GM23338 (cell line): ENCODE measurements at regions not wholly inside any gene's neighbourhood (a gene's known extent, or its start where the extent isn't known, plus 50 kb on each side); places are given as distances from the start of the nearest gene placed in this dataset.

Experiments used
- ATAC-seq: fragments of 200-7000 bp; cut with Tn5 transposase; 3 replicates; pipeline ENCODE4 v1.9.1; 2020
- DNase-seq: peaks from one replicate; pipeline ENCODE4 v3.0.0-alpha.2; 2015; ENCODE audit warnings: low spot score
- H2AFZ ChIP-seq: fragments of 200-600 bp; sonication (generic); 2 replicates; pipeline ENCODE4 v1.8.0; 2016; ENCODE audit warnings: antibody characterized with exemption, mild to moderate bottlenecking, moderate library complexity
- H3F3A ChIP-seq: fragments of 200-600 bp; sonication (generic); replicated peaks from 2 replicates; pipeline ENCODE4 v1.8.0; 2017; ENCODE audit warnings: antibody characterized with exemption, mixed run types, low read depth
- H3K27ac ChIP-seq: fragments of 200-600 bp; sonication (generic); 2 replicates; pipeline ENCODE4 v1.6.1; 2016; ENCODE audit warnings: low read depth
- H3K27me3 ChIP-seq: fragments of 200-600 bp; sonication (generic); 2 replicates; pipeline ENCODE4 v1.8.0; 2016; ENCODE audit warnings: mild to moderate bottlenecking, mixed run types, moderate library complexity; ENCODE audit not compliant: insufficient read depth
- H3K36me3 ChIP-seq: fragments of 200-600 bp; sonication (generic); 2 replicates; pipeline ENCODE4 v1.8.0; 2016; ENCODE audit warnings: mild to moderate bottlenecking; ENCODE audit not compliant: insufficient read depth
- H3K4me1 ChIP-seq: fragments of 200-600 bp; sonication (generic); 2 replicates; pipeline ENCODE4 v1.8.0; 2016; ENCODE audit warnings: mild to moderate bottlenecking, moderate library complexity; ENCODE audit not compliant: insufficient read depth
- H3K4me2 ChIP-seq: fragments of 200-600 bp; sonication (generic); 2 replicates; pipeline ENCODE4 v1.7.1; 2017; ENCODE audit warnings: mixed run types
- H3K4me3 ChIP-seq: fragments of 200-600 bp; sonication (generic); 2 replicates; pipeline ENCODE4 v1.6.1; 2016; ENCODE audit warnings: mixed run types
- H3K79me2 ChIP-seq: fragments of 200-600 bp; sonication (generic); replicated peaks from 2 replicates; pipeline ENCODE4 v1.8.0; 2017; ENCODE audit warnings: mild to moderate bottlenecking; ENCODE audit not compliant: insufficient read depth
- H3K9me2 ChIP-seq: fragments of 200-600 bp; sonication (generic); 2 replicates; pipeline ENCODE4 v1.8.0; 2017; ENCODE audit not compliant: insufficient read depth
- H4K20me1 ChIP-seq: fragments of 200-600 bp; sonication (generic); replicated peaks from 2 replicates; pipeline ENCODE4 v1.8.0; 2017; ENCODE audit warnings: mild to moderate bottlenecking; ENCODE audit not compliant: insufficient read depth
- H3K27ac Mint-ChIP-seq: 2 replicates; pipeline ENCODE4 v1.8.0; 2020; ENCODE audit warnings: inconsistent platforms, mild to moderate bottlenecking, moderate library complexity, mixed read lengths
- H3K27me3 Mint-ChIP-seq: 3 replicates; pipeline ENCODE4 v1.8.0; 2022; ENCODE audit warnings: low read depth, mild to moderate bottlenecking, moderate library complexity, mixed read lengths, inconsistent platforms; ENCODE audit not compliant: insufficient read depth, poor library complexity
- H3K36me3 Mint-ChIP-seq: 3 replicates; pipeline ENCODE4 v1.8.0; 2021; ENCODE audit warnings: low read depth, mild to moderate bottlenecking, inconsistent platforms, moderate library complexity, mixed read lengths
- H3K4me1 Mint-ChIP-seq: 3 replicates; pipeline ENCODE4 v1.8.0; 2020; ENCODE audit warnings: mild to moderate bottlenecking, inconsistent platforms, mixed read lengths
- H3K4me3 Mint-ChIP-seq: 3 replicates; pipeline ENCODE4 v1.8.0; 2021; ENCODE audit warnings: moderate library complexity, mild to moderate bottlenecking, inconsistent platforms, mixed read lengths
- H3K9me3 Mint-ChIP-seq: 3 replicates; pipeline ENCODE4 v1.8.0; 2020; ENCODE audit warnings: moderate library complexity, mild to moderate bottlenecking, inconsistent platforms, mixed read lengths
- CREB1 ChIP-seq: fragments of 250-450 bp; sonication (Bioruptor Pico); IDR thresholded peaks from 2 replicates; pipeline ENCODE4 v1.5.0; 2020; ENCODE audit warnings: low read depth, mild to moderate bottlenecking, moderate library complexity
- CTCF ChIP-seq, 2 experiments: fragments of 200-600 bp in 1 of 2; sonication (generic) in 1 of 2; conservative IDR thresholded peaks; 2 replicates each; pipeline versions ENCODE4 v1.5.1 to v1.6.1; 2016 to 2017; ENCODE audit warnings: antibody characterized with exemption in 2 of 2, low read depth in 2 of 2, mild to moderate bottlenecking in 2 of 2, moderate library complexity in 1 of 2
- ETS1 ChIP-seq: IDR thresholded peaks from 2 replicates; pipeline ENCODE4 v1.6.1; 2016; ENCODE audit warnings: antibody characterized with exemption
- EZH2phosphoT487 ChIP-seq: fragments of 200-600 bp; sonication (generic); IDR thresholded peaks from one replicate; pipeline ENCODE4 v1.8.1; 2018; ENCODE audit warnings: antibody characterized with exemption; ENCODE audit not compliant: unreplicated experiment
- JUNB ChIP-seq: IDR thresholded peaks from one replicate; pipeline ENCODE4 v1.6.1; 2016; ENCODE audit warnings: antibody characterized with exemption; ENCODE audit not compliant: unreplicated experiment
- NANOG ChIP-seq: IDR thresholded peaks from 2 replicates; pipeline ENCODE4 v1.6.1; 2016; ENCODE audit warnings: antibody characterized with exemption, borderline replicate concordance
- REST ChIP-seq: IDR thresholded peaks from one replicate; pipeline ENCODE4 v1.6.1; 2018; ENCODE audit warnings: antibody characterized with exemption; ENCODE audit not compliant: unreplicated experiment

- no peak for DNase-seq
Measured at GRCh38 chr1:29425631-29426030, 189.3 kb downstream of the PTPRU start.

GRCh38 chr1:29424266-29424665 lies 187.9 kb downstream of the PTPRU start:
- no peaks in the 10 kb centered on the region for H3K36me3 Mint-ChIP-seq
- Histone ChIP-seq H3F3A (no peaks in the 10 kb centered on the region), H3K4me2 (no peak overlapping the region), H3K4me3 (no peak overlapping the region), H3K27ac (no peak overlapping the region), H3K4me1 (no peaks in the 10 kb centered on the region; the same call in 1 of the 2 replicates), H3K27me3 (no peaks in the 10 kb centered on the region), H3K9me2 (no peaks in the 10 kb centered on the region), H4K20me1 (no peaks in the 10 kb centered on the region), H3K36me3 (no peaks in the 10 kb centered on the region), H3K79me2 (no peaks in the 10 kb centered on the region), H2AFZ (peak overlapping the region; percentile 86; the same call in 1 of the 2 replicates)
- no peak overlapping the region for H3K27ac Mint-ChIP-seq
- ATAC-seq (no peak), DNase-seq (no peak)
- peaks cover 6% of the 10 kb centered on the region for H3K27me3 Mint-ChIP-seq
- H3K9me3 Mint-ChIP-seq, result peaks cover 6% of the 10 kb centered on the region; the same call in 1 of the 3 replicates
- peaks cover 7% of the 10 kb centered on the region for H3K4me1 Mint-ChIP-seq
- H3K4me3 Mint-ChIP-seq, result no peak overlapping the region
- TF ChIP-seq ETS1, result no peak
- TF ChIP-seq REST, result no peak
- TF ChIP-seq NANOG, result no peak
- no peak for TF ChIP-seq JUNB
- no peak for TF ChIP-seq EZH2phosphoT487

More at GRCh38 chr1:29425631-29426030, 189.3 kb downstream of the PTPRU start:
- H3K4me1 ChIP-seq, result no peaks in the 10 kb centered on the region; the same call in 1 of the 2 replicates
- peaks cover 7% of the 10 kb centered on the region for H3K4me1 Mint-ChIP-seq
- no peak overlapping the region for H3K4me2 ChIP-seq
- no peak for ATAC-seq
- H3K36me3 ChIP-seq, result no peaks in the 10 kb centered on the region
- no peak overlapping the region for H3K27ac ChIP-seq
- H3K4me3 ChIP-seq, result no peak overlapping the region
- H3F3A ChIP-seq, result no peaks in the 10 kb centered on the region
- peaks cover 6% of the 10 kb centered on the region for H3K27me3 Mint-ChIP-seq
- no peak overlapping the region for H3K4me3 Mint-ChIP-seq
- H3K79me2 ChIP-seq, result no peaks in the 10 kb centered on the region
- no peaks in the 10 kb centered on the region for H3K9me2 ChIP-seq
- no peaks in the 10 kb centered on the region for H4K20me1 ChIP-seq
- no peak overlapping the region for H2AFZ ChIP-seq
- no peak overlapping the region for H3K27ac Mint-ChIP-seq
- H3K27me3 ChIP-seq, result no peaks in the 10 kb centered on the region
- H3K9me3 Mint-ChIP-seq, result peaks cover 17% of the 10 kb centered on the region; the same call in 2 of the 3 replicates
- TF ChIP-seq CTCF (conservative IDR thresholded peaks at IDR 0.05; ENCODE audit: low read depth in 2 of 2) (0 out of 4 replicates have a peak, but pooled peaks of 1 of the 2 experiments have one; percentile 21), CREB1 (no peak)
- H3K36me3 Mint-ChIP-seq, result no peaks in the 10 kb centered on the region
